Neural progenitor cell (in vitro differentiated cells): ENCODE measurements at regions not wholly inside any gene's neighbourhood (a gene's known extent, or its start where the extent isn't known, plus 50 kb on each side); places are given as distances from the start of the nearest gene placed in this dataset.
"Not testable (repeated sequence)": the region's sequence is repeated elsewhere in the genome, so short reads cannot be mapped to it uniquely, and the experiment has no call there.

Experiments
- CTCF ChIP-seq: fragments of 200-600 bp; sonication (generic); IDR thresholded peaks from 2 replicates; pipeline ENCODE4 v1.5.1; 2017; ENCODE audit warnings: antibody characterized with exemption, mild to moderate bottlenecking
- EZH2 ChIP-seq: fragments of 200-600 bp; sonication (generic); IDR thresholded peaks from 2 replicates; pipeline ENCODE4 v1.6.1; 2017; ENCODE audit warnings: antibody characterized with exemption, mild to moderate bottlenecking, moderate library complexity
- EZH2phosphoT487 ChIP-seq: fragments of 200-600 bp; sonication (generic); IDR thresholded peaks from 2 replicates; pipeline ENCODE4 v1.6.1; 2017; ENCODE audit warnings: antibody characterized with exemption

GRCh38 chr20:30671120-30671519, 586.3 kb upstream of the DEFB115 start:
- not testable (repeated sequence) for TF ChIP-seq CTCF, EZH2, EZH2phosphoT487
